DND-41 (cell line): ENCODE measurements at regions not wholly inside any gene's neighbourhood (a gene's known extent, or its start where the extent isn't known, plus 50 kb on each side); places are given as distances from the start of the nearest gene placed in this dataset.

Source experiments
- CTCF ChIP-seq: IDR thresholded peaks from 2 replicates; pipeline ENCODE4 v1.5.1; 2012; ENCODE audit warnings: borderline replicate concordance, low read length, moderate library complexity, mild to moderate bottlenecking; ENCODE audit not compliant: poor library complexity, severe bottlenecking; ENCODE audit errors: extremely low read depth
- EZH2 ChIP-seq: IDR thresholded peaks from 3 replicates; pipeline ENCODE4 v1.6.1; 2012; ENCODE audit warnings: borderline replicate concordance, low read depth, mild to moderate bottlenecking, moderate library complexity, low read length, inconsistent platforms; ENCODE audit not compliant: severe bottlenecking

GRCh38 chr5:154696891-154697290 is 58.3 kb upstream of the LARP1 start:
- no peak for TF ChIP-seq CTCF
- no peak for TF ChIP-seq EZH2
